Spinal cord (tissue), 9 donors: ENCODE measurements at regions not wholly inside any gene's neighbourhood (a gene's known extent, or its start where the extent isn't known, plus 50 kb on each side); places are given as distances from the start of the nearest gene placed in this dataset.
"Not testable (repeated sequence)": the region's sequence is repeated elsewhere in the genome, so short reads cannot be mapped to it uniquely, and the experiment has no call there.

Source experiments
- DNase-seq, 6 donors: peaks; one replicate each; pipeline versions ENCODE4 v3.0.0 to v3.0.0-alpha.2; 2013 to 2015; ENCODE audit warnings: low spot score in 6 of 6, low read depth in 4 of 6
- H3K27ac ChIP-seq: one replicate; pipeline ENCODE4 v1.5.1; 2013; ENCODE audit warnings: low read depth, low read length, control low read depth
- H3K27me3 ChIP-seq: one replicate; pipeline ENCODE4 v1.6.1; 2013; ENCODE audit warnings: low read length; ENCODE audit not compliant: control insufficient read depth, insufficient read depth
- H3K36me3 ChIP-seq: one replicate; pipeline ENCODE4 v1.6.1; 2013; ENCODE audit warnings: low read length; ENCODE audit not compliant: control insufficient read depth, insufficient read depth
- H3K4me1 ChIP-seq: one replicate; pipeline ENCODE4 v1.6.1; 2013; ENCODE audit warnings: low read length; ENCODE audit not compliant: control insufficient read depth, insufficient read depth
- H3K4me3 ChIP-seq: one replicate; pipeline ENCODE4 v1.5.1; 2013; ENCODE audit warnings: low read depth, low read length, control low read depth
- H3K9me3 ChIP-seq: one replicate; pipeline ENCODE4 v1.6.1; 2013; ENCODE audit warnings: low read length; ENCODE audit not compliant: control insufficient read depth, insufficient read depth
- WGBS: methylation state at CpG from one replicate; pipeline ENCODE4 v1.1.5; 2013; ENCODE audit warnings: missing lambda C conversion rate; ENCODE audit not compliant: insufficient coverage; 5-methylcytosine and 5-hydroxymethylcytosine counted together
- donor health status: healthy.

DNA sequence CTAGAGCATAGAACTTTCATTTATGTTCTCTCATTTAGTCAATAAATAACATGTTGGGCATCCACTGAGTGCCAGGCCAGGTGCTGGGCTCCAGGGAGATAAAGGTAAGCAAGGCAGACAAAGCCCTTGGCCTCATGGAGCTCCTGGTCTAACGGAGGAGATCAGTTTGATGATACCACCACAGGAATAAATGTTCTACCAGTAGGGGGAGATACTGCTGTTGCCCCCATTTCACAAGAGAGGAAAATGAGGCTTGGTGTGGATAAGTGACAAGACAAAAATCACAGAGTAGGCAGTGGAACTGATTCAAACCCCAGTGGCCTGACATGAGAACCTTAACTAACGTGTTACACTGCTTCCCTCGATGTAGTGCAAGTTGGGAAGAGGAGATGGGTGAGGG, 80.4 kb upstream of the ERCC4 start:
- Histone ChIP-seq H3K4me3 (no peak overlapping the region), H3K9me3 (no peaks in the 10 kb centered on the region), H3K27ac (no peak overlapping the region), H3K36me3 (no peaks in the 10 kb centered on the region), H3K4me1 (no peaks in the 10 kb centered on the region), H3K27me3 (no peaks in the 10 kb centered on the region)
- 100% methylated on average over 2 of the region's 3 CpGs for WGBS
- no peak for DNase-seq

DNA sequence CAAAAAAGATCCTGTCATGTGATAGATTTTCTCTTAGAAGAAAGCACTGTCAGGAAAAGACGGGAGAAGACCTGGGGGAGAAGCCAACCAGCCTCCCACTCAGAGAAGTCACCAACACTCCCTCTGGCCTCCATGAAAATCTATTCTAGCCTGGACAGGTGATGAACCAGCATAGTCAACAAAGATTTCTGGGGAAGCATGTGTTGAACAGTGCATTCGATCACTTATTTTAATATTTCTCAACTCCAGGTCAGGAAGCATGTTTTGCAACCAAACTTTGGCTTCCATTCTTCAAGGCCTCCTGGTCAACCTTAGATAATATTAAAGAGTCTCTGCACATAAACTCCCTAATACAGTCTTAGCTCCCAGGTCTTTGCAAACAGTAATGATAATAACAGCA, 74.7 kb upstream of the ERCC4 start:
- WGBS, result 94% methylated on average over 2 of the region's 2 CpGs
- no peak for DNase-seq
- H3K27me3 ChIP-seq, result no peaks in the 10 kb centered on the region
- H3K36me3 ChIP-seq, result no peaks in the 10 kb centered on the region
- no peak overlapping the region for H3K27ac ChIP-seq
- no peaks in the 10 kb centered on the region for H3K9me3 ChIP-seq
- no peak overlapping the region for H3K4me3 ChIP-seq
- no peaks in the 10 kb centered on the region for H3K4me1 ChIP-seq

DNA sequence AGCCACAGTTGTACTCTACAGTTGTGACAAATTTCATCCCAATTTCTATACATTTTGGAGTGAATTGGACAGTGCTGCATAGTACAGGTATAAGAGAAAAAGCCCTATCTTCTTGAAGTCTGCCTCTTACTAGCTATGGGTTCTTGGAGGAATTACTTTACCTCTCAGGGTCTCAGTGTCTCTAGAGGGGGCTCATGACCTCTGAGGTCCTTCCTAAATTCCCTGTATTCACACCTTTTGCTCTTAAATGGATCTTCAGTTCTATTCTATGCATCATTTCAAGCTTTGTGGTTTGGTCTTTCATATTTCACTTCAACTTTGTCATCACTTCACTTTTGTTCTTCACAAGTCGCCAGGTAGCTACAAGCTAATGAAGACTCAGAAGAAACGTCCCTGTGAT, 71.2 kb upstream of the ERCC4 start:
- Histone ChIP-seq H3K27me3 (no peaks in the 10 kb centered on the region), H3K36me3 (no peaks in the 10 kb centered on the region), H3K4me3 (no peak overlapping the region), H3K9me3 (no peaks in the 10 kb centered on the region), H3K27ac (no peak overlapping the region), H3K4me1 (no peaks in the 10 kb centered on the region)
- DNase-seq, result no peak
- 80% methylated on average over 2 of the region's 2 CpGs for WGBS

DNA sequence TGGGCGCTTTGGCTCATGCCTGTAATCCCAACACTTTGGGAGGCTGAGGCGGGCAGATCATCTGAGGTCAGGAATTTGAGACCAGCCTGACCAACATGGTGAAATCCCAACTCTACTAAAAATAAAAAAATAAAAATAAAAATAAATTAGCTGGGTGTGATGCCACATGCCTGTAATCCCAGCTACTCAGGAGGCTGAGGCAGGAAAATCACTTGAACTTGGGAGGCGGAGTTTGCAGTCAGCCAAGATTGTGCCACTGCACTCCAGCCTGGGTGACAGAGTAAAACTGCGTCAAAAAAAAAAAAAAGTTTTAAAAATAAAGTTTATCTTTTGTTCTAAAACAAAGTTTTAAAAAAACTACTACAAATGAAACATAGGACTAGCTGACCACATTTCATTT, 69.8 kb upstream of the ERCC4 start:
- WGBS, result no CpG with 5 or more reads among the region's 4 CpGs
- not testable (repeated sequence) for H3K27ac ChIP-seq, H3K9me3 ChIP-seq, H3K27me3 ChIP-seq, H3K4me1 ChIP-seq, H3K36me3 ChIP-seq, DNase-seq, H3K4me3 ChIP-seq

DNA sequence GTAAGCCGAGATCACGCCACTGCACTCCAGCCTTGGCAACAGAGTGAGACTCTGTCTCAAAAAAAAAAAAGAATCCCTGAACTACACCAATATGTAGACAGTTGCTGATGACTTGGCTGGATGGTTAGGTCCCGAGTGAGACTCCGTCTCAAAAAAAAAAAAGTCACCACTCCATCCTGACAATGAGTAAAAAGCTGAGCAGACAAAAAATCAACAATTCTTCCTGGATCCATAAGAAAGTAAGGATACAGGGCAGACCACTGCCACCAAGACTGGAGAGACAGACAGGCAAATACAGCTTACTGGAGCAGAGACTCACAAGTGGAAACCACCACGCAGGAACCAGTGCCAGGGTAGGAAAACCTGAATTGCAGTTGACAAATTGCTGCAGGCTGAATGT, 67.1 kb upstream of the ERCC4 start:
- 100% methylated on average over 3 of the region's 5 CpGs for WGBS
- Histone ChIP-seq H3K9me3 (no peaks in the 10 kb centered on the region), H3K4me1 (no peaks in the 10 kb centered on the region), H3K27me3 (no peaks in the 10 kb centered on the region), H3K4me3 (no peak overlapping the region), H3K36me3 (no peaks in the 10 kb centered on the region), H3K27ac (no peak overlapping the region)
- DNase-seq, result no peak

DNA sequence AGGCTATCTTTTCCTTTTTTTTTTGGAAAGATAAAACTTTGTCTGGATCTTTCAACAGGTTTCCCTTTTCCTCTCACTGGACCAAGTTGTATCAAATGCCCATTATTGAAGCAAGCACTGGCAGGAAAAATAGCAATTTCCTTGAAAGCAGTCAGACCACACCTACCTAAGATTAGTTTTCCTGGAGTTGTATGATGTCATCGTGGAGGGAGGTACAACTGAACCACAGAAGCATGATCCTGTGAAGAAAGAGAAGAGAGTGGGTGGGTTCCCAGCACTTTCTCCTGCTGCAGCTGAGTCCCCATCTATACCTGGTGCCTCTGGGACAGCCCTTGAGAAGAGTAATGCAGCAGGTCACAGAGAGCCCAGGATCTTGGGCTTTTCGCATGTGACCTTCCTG, 63.6 kb upstream of the ERCC4 start:
- H3K27me3 ChIP-seq, result no peaks in the 10 kb centered on the region
- H3K9me3 ChIP-seq, result no peaks in the 10 kb centered on the region
- 100% methylated on average over 1 of the region's 2 CpGs for WGBS
- H3K4me1 ChIP-seq, result no peaks in the 10 kb centered on the region
- H3K27ac ChIP-seq, result no peak overlapping the region
- DNase-seq, result no peak
- no peak overlapping the region for H3K4me3 ChIP-seq
- no peaks in the 10 kb centered on the region for H3K36me3 ChIP-seq

DNA sequence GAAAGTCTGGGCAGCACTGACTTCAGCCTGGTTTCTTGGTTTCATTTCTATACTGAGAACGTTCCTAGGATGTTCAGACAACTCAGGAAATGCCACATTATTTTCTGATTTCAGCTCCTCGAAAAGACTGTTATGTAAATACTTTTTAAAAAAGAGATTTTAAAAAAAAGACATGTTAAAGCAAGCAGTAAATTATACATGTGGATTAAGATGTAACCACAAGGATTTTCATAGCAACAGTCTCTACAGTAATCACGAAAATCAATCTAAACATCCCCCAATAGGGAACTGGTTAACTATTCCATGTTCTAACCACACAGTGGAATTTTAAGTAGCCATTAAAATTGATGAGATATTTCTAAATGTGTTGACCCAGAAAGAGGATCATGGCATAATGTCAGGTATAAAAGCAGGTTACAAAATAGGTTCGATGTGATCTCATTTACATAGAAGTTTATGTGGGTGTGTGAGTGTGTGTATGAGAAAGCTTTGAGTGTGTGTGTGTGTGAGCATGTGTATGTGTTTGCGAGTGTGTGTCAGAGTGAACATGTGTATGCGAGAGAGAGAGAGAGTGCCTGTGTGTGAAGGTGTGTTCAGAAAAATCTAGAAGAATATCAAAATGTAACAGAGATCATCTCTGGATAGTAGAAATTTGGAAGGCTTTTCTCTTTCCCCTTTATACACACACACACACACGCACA, 63.0 kb upstream of the ERCC4 start:
- Histone ChIP-seq H3K36me3 (no peaks in the 10 kb centered on the region), H3K4me3 (no peak overlapping the region), H3K27ac (no peak overlapping the region), H3K27me3 (no peaks in the 10 kb centered on the region), H3K9me3 (no peaks in the 10 kb centered on the region), H3K4me1 (no peaks in the 10 kb centered on the region)
- peak in 1 of 6 donors; percentile 32 for DNase-seq
- 91% methylated on average over 2 of the region's 7 CpGs for WGBS

DNA sequence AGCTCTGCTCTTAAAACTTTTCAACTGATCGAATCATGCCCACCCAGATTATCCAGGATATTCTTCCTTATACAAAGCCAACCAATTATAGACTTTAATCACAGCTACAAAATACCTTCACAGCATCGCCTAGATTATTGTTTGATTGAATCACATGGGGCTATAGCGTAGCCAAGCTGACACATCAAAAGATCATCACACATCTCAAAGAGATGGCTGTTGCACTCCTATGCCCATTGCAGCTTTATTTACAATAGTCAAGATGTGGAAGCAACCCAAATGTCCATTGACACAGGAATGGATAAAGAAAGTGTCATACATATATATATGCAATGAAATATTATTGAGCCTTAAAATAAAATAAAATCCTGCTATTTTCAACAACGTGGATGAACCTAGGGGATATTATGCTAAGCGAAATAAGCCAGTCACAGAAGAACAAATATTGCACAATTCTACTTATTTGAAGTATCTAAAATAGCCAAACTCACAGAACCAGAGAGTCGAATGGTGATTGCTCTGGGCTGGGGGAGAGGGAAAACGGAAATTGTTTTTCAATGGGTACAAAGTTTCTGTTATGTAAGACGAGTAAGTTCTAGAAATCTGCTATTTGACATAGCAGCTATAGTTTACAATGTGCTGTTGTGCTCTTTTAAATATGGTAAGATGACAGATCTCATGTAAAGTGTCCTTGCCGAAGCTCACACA, 60.9 kb upstream of the ERCC4 start:
- no peaks in the 10 kb centered on the region for H3K27me3 ChIP-seq
- H3K4me3 ChIP-seq, result no peak overlapping the region
- no peaks in the 10 kb centered on the region for H3K4me1 ChIP-seq
- WGBS, result 90% methylated on average over 3 of the region's 9 CpGs
- no peak for DNase-seq
- H3K9me3 ChIP-seq, result no peaks in the 10 kb centered on the region
- H3K36me3 ChIP-seq, result no peaks in the 10 kb centered on the region
- H3K27ac ChIP-seq, result no peak overlapping the region

DNA sequence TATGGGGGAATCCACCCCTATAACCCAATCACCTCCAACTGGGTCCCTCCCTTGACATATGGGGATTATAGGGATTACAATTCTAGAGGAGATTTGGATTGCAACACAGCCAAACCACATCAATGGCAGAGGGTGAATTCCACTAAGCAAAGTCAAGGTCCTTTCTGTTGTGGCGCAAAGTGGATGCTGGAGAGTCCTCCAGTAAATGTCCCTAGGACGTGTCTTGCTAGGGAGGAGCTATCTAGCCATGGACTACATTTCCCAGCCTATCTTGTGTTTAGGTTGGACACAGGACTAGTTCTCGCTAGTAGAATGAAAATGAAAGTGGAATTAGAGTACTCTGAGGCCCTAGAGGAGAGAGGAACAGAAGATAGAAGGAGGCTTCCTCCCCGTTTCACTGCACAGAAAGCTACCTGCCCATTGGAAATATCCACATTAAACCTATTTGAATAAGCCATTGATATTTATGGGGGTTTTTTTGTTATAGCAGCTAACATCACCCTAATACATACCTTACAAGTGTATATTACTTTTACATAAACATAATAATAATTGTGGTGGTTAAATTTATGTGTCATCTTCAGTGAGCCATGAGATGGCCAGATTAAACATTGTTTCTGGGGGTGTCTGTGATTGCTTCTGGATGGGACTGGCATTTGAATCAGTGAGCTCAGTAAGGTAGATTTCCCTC, 56.7 kb upstream of the ERCC4 start:
- 90% methylated on average over 2 of the region's 4 CpGs for WGBS
- H3K4me3 ChIP-seq, result no peak overlapping the region
- H3K27ac ChIP-seq, result no peak overlapping the region
- H3K36me3 ChIP-seq, result no peaks in the 10 kb centered on the region
- no peaks in the 10 kb centered on the region for H3K27me3 ChIP-seq
- DNase-seq, result no peak
- H3K4me1 ChIP-seq, result no peaks in the 10 kb centered on the region
- no peaks in the 10 kb centered on the region for H3K9me3 ChIP-seq

DNA sequence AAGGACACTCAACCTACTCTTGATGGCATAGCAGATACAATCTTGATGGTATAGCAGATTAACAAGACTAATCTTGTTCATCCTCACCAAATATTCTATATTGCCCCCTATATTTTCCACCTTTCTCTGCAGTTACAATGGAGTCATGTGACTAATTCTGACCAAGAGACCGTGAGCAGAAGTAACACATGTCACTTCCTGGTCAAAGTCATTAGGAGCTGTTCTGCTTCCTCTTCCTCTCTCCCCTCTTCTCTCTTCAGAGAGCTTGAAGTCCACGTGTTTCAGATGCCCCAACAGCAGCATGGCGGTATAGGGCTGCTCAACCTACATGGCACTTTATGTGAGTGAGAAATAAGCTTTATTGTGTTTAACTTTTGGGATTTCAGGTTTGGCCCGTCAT, 55.3 kb upstream of the ERCC4 start:
- no peaks in the 10 kb centered on the region for H3K4me1 ChIP-seq
- H3K4me3 ChIP-seq, result no peak overlapping the region
- H3K27me3 ChIP-seq, result no peaks in the 10 kb centered on the region
- no peak overlapping the region for H3K27ac ChIP-seq
- no peaks in the 10 kb centered on the region for H3K36me3 ChIP-seq
- no peak for DNase-seq
- no peaks in the 10 kb centered on the region for H3K9me3 ChIP-seq
- WGBS, result 76% methylated on average over 3 of the region's 4 CpGs
